SU-DHL-6 (cell line): ENCODE measurements at regions not wholly inside any gene's neighbourhood (a gene's known extent, or its start where the extent isn't known, plus 50 kb on each side); places are given as distances from the start of the nearest gene placed in this dataset.

Experiments
- H2AFZ ChIP-seq: fragments of 200-600 bp; sonication (generic); 2 replicates; pipeline ENCODE4 v1.6.1; 2014; ENCODE audit warnings: low read depth, mild to moderate bottlenecking, moderate library complexity, mixed read lengths, antibody characterized with exemption, low read length; ENCODE audit not compliant: severe bottlenecking
- H3F3A ChIP-seq: fragments of 200-600 bp; shearing (Covaris generic); 2 replicates; pipeline ENCODE4 v1.6.0; 2016; ENCODE audit warnings: antibody characterized with exemption, mild to moderate bottlenecking; ENCODE audit not compliant: insufficient read depth
- H3K27ac ChIP-seq: fragments of 200-600 bp; sonication (generic); 2 replicates; pipeline ENCODE4 v1.5.1; 2016; ENCODE audit warnings: low read depth, mild to moderate bottlenecking, low read length, moderate library complexity, mixed read lengths
- H3K27me3 ChIP-seq: fragments of 200-600 bp; sonication (generic), shearing (Covaris generic); 2 replicates; pipeline ENCODE4 v1.6.0; 2014; ENCODE audit warnings: mild to moderate bottlenecking, low read length
- H3K36me3 ChIP-seq: fragments of 200-600 bp; sonication (generic); 2 replicates; pipeline ENCODE4 v1.6.1; 2014; ENCODE audit warnings: mild to moderate bottlenecking, low read length, mixed read lengths
- H3K4me2 ChIP-seq: fragments of 300-600, 200-600 bp; shearing (Covaris generic), sonication (generic); 2 replicates; pipeline ENCODE4 v1.6.0; 2014; ENCODE audit warnings: low read length, low read depth, mild to moderate bottlenecking; ENCODE audit not compliant: poor library complexity, severe bottlenecking
- H3K4me3 ChIP-seq: fragments of 200-600 bp; sonication (generic); 2 replicates; pipeline ENCODE4 v1.5.1; 2014; ENCODE audit warnings: antibody characterized with exemption, low read length, mild to moderate bottlenecking, mixed read lengths; ENCODE audit not compliant: insufficient read depth, poor library complexity, severe bottlenecking
- H3K79me2 ChIP-seq: fragments of 200-600 bp; sonication (generic); 2 replicates; pipeline ENCODE4 v1.6.1; 2014; ENCODE audit warnings: mild to moderate bottlenecking, low read length, moderate library complexity; ENCODE audit not compliant: insufficient read depth
- H3K9ac ChIP-seq: fragments of 200-600 bp; sonication (generic); 2 replicates; pipeline ENCODE4 v1.7.0; 2014; ENCODE audit warnings: mild to moderate bottlenecking, low read length
- H3K9me2 ChIP-seq: fragments of 200-600 bp; sonication (generic); replicated peaks from 2 replicates; pipeline ENCODE4 v1.6.1; 2014; ENCODE audit warnings: low read length; ENCODE audit not compliant: insufficient read depth
- H3K9me3 ChIP-seq: fragments of 200-600 bp; sonication (generic); 2 replicates; pipeline ENCODE4 v1.6.1; 2014; ENCODE audit warnings: low read length, mixed read lengths; ENCODE audit not compliant: insufficient read depth
- H4K20me1 ChIP-seq: fragments of 200-600 bp; sonication (generic); 2 replicates; pipeline ENCODE4 v1.6.1; 2014; ENCODE audit warnings: low read depth, mild to moderate bottlenecking, antibody characterized with exemption, low read length, moderate library complexity, mixed read lengths
- EZH2phosphoT487 ChIP-seq: fragments of 200-600 bp; sonication (generic), shearing (Covaris generic); conservative IDR thresholded peaks from 2 replicates; pipeline ENCODE4 v1.6.1; 2018; ENCODE audit warnings: mild to moderate bottlenecking, antibody characterized with exemption, low read length, moderate library complexity, mixed read lengths
- TF ChIP-seq, protein P1 (sequence below): fragments of 200-600 bp; sonication (generic); IDR thresholded peaks from one replicate; pipeline ENCODE4 v1.5.1; 2017; ENCODE audit warnings: antibody characterized with exemption, mild to moderate bottlenecking, low read length, moderate library complexity; ENCODE audit not compliant: insufficient read depth, poor library complexity, severe bottlenecking

DNA sequence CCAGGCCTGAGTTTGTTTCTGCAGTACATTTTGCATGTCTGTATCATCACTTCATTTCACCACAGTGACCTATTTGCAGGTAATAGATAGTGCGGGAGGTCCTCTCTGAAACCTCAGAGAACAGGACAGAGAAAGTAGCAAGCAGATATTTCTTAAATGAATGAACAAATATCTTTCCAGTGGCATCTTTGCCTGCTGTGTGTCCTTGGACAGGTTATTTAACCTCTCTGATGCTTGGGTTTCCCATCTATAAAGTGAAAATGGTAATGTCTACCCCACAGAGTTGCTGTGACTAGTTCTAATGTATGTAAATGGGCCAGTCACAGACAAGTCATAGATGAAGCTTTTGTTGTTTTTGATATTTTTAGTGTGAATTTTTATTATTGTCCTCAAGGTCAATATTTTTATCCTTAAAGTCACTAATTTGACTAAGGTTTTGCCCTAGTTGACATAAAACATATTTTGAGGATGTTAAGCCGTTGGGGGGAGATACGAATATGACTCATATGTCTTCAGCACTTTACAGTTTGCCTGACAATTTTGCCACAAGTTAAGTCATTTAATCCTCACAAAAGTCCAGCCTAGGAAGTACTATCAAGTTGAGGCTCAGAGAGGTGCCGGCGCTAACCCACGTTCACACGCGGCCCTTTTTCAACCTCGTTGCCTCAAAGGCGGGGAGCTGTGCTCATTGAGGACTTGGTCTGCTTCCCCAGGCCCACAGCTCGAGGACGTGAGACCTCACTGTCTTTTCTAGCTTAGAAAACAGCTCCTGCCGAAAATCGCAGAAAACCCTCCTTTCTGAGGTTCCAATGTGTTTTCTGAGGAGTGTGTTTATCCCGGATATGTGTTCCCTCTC is 126.7 kb upstream of the STX18 start:
- no peak overlapping the region for H3K9ac ChIP-seq
- H3K27ac ChIP-seq: no peak overlapping the region
- H3F3A ChIP-seq: no peaks in the 10 kb centered on the region
- no peaks in the 10 kb centered on the region for H3K79me2 ChIP-seq
- H3K9me3 ChIP-seq: no peaks in the 10 kb centered on the region
- H4K20me1 ChIP-seq: no peaks in the 10 kb centered on the region
- H3K4me3 ChIP-seq: no peak overlapping the region
- no peaks in the 10 kb centered on the region for H3K27me3 ChIP-seq
- no peaks in the 10 kb centered on the region for H3K36me3 ChIP-seq
- no peak overlapping the region for H2AFZ ChIP-seq
- H3K4me2 ChIP-seq: no peak overlapping the region
- TF ChIP-seq, protein P1, sequence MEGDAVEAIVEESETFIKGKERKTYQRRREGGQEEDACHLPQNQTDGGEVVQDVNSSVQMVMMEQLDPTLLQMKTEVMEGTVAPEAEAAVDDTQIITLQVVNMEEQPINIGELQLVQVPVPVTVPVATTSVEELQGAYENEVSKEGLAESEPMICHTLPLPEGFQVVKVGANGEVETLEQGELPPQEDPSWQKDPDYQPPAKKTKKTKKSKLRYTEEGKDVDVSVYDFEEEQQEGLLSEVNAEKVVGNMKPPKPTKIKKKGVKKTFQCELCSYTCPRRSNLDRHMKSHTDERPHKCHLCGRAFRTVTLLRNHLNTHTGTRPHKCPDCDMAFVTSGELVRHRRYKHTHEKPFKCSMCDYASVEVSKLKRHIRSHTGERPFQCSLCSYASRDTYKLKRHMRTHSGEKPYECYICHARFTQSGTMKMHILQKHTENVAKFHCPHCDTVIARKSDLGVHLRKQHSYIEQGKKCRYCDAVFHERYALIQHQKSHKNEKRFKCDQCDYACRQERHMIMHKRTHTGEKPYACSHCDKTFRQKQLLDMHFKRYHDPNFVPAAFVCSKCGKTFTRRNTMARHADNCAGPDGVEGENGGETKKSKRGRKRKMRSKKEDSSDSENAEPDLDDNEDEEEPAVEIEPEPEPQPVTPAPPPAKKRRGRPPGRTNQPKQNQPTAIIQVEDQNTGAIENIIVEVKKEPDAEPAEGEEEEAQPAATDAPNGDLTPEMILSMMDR: no peak
- TF ChIP-seq EZH2phosphoT487: no peak
- H3K9me2 ChIP-seq: no peaks in the 10 kb centered on the region

DNA sequence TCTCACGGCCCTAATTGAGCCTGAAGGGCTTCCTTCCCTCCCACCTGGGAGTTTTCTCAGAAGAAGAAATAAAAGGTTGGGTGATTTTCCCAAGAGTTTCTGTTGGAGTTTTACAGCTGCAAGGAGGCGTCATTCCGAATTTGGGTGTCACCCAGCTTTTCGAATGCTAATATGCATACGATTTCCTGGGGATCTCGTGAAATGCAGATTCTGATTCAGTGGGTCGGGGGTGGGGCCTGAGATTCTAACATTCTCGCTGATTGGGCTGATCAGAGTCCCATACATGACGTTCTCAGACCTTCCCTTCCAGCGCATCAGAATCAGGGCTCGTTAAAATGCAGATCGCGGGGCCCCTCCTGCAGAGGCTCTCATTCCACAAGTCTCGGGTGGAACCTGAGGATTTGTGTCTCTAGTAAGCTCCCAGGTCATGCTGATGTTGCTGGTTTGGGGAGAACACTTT is 125.8 kb upstream of the STX18 start:
- Histone ChIP-seq H3K27me3 (no peaks in the 10 kb centered on the region), H2AFZ (no peak overlapping the region), H3K9ac (no peak overlapping the region), H3K9me2 (no peaks in the 10 kb centered on the region), H4K20me1 (no peaks in the 10 kb centered on the region), H3K79me2 (no peaks in the 10 kb centered on the region), H3K27ac (no peak overlapping the region), H3K4me3 (no peak overlapping the region), H3K9me3 (no peaks in the 10 kb centered on the region), H3K4me2 (no peak overlapping the region), H3F3A (no peaks in the 10 kb centered on the region), H3K36me3 (no peaks in the 10 kb centered on the region)
- no peak for TF ChIP-seq EZH2phosphoT487
- TF ChIP-seq, protein P1: no peak

DNA sequence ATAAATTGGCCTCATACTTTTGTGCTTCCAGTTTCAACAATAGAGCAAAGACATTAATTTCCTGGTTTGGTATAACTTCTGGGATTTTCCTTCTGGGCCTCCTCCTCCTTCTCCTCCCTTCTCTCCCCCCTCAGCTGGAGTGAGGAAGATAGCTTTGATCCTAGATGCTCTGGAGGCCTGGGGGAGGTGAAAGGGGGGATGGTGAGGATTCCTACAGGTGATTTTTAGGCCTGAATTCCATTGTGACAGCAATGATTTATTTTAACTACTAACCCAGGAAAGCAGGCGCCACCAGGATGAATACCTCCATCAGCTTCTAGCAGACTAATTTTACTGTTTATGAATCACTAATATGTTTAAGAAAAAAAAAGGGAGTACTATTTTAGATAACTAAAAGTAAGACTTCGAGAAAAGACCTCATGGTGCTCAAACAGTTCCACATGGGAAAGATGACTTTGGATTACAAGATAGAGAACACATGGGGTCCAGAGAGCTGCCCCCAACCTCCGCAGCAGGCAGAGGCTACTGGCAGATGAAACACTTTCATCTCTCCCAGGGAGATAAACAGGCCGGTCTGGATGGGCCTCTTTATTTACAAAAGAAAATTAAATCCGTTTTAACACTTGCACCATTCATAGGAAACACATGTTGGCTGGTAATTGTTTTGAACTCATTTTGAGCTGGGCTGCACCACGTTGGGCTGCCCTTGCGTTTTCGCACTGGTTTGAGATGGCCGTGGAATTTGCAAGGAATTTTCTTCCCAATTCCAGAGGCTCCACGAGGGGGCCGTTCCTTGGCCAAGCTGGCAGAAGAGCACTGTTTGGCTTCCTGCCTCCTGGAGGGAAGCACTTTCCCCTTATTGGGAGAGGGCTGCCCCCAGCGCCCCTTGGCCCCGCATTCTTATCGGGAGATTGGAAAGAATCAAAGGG is 125.1 kb upstream of the STX18 start:
- Histone ChIP-seq H3K9ac (no peak overlapping the region), H3F3A (no peaks in the 10 kb centered on the region), H3K4me2 (no peak overlapping the region), H3K27me3 (no peaks in the 10 kb centered on the region), H2AFZ (no peak overlapping the region), H4K20me1 (no peaks in the 10 kb centered on the region), H3K36me3 (no peaks in the 10 kb centered on the region), H3K4me3 (no peak overlapping the region), H3K9me3 (no peaks in the 10 kb centered on the region), H3K79me2 (no peaks in the 10 kb centered on the region), H3K27ac (no peak overlapping the region), H3K9me2 (no peaks in the 10 kb centered on the region)
- TF ChIP-seq, protein P1: no peak
- TF ChIP-seq EZH2phosphoT487: no peak
